GM12865 (cell line): ENCODE measurements at regions not wholly inside any gene's neighbourhood (a gene's known extent, or its start where the extent isn't known, plus 50 kb on each side); places are given as distances from the start of the nearest gene placed in this dataset.
"Not testable (repeated sequence)": the region's sequence is repeated elsewhere in the genome, so short reads cannot be mapped to it uniquely, and the experiment has no call there.

ENCODE experiments used
- DNase-seq: peaks from one replicate; pipeline ENCODE4 v3.0.0; 2010; ENCODE audit warnings: low read depth
- H3K4me3 ChIP-seq: 2 replicates; pipeline ENCODE4 v1.5.1; 2011; ENCODE audit warnings: mild to moderate bottlenecking, low read depth, low read length, control low read depth
- TF ChIP-seq, protein P1 (sequence below): IDR thresholded peaks from 2 replicates; pipeline ENCODE4 v1.5.1; 2011; ENCODE audit warnings: low read length, control low read depth, low read depth, inconsistent platforms; ENCODE audit not compliant: insufficient read depth; ENCODE audit errors: missing control alignments

DNA sequence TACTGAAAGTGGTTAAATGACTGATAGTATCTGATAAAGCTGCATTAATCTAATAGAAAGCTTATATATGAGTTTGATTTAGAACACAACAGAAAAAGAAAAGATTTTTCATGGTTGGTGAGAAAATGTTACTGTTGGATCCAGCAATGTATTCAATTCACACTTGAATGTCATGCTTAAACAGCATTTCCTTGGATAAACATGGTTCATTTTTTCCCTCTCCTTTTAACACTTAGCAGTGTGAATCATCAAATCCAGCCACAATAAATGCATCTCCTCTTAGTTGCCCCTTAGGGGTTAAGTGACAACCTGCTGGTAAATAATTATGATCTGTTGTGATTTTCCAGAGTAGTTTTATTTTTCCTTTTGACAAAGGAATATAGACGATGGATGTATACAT, 74.9 kb upstream of the GRIP1 start:
- no peak overlapping the region for H3K4me3 ChIP-seq
- DNase-seq: no peak
- TF ChIP-seq, protein P1, sequence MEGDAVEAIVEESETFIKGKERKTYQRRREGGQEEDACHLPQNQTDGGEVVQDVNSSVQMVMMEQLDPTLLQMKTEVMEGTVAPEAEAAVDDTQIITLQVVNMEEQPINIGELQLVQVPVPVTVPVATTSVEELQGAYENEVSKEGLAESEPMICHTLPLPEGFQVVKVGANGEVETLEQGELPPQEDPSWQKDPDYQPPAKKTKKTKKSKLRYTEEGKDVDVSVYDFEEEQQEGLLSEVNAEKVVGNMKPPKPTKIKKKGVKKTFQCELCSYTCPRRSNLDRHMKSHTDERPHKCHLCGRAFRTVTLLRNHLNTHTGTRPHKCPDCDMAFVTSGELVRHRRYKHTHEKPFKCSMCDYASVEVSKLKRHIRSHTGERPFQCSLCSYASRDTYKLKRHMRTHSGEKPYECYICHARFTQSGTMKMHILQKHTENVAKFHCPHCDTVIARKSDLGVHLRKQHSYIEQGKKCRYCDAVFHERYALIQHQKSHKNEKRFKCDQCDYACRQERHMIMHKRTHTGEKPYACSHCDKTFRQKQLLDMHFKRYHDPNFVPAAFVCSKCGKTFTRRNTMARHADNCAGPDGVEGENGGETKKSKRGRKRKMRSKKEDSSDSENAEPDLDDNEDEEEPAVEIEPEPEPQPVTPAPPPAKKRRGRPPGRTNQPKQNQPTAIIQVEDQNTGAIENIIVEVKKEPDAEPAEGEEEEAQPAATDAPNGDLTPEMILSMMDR: no peak

DNA sequence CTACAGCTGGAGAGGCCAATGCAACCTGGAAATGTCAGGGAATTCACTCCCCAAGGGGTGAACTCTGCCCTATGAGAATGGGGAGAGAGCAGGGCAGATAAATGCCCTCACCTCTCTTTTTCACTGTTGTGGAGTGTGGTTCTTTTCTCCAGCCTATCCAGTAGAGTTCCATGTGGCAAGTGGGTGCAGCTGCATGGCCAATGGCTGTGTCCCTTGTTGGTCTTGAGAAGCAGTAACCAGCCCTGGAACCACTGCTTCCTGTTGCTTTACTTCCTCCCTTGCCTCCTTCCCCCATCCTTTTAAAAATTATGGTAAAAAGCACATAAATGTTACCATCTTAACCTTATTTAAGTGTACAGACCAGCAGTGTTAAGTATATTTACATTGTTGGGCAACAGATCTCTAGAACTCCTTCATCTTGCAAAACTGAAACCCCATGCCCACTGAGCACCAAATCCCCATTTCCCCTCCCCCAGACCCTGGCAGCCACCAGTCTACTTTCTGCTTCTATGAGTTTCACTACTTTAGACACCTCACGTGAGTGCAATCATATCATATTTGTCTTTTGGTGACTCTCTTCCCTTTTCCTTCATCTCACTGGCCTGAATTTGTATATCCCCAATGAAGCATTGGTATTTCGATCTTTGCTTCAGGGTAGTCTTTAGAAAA, 77.0 kb upstream of the GRIP1 start:
- DNase-seq: peak; percentile 7
- H3K4me3 ChIP-seq: no peak overlapping the region
- TF ChIP-seq, protein P1: no peak

DNA sequence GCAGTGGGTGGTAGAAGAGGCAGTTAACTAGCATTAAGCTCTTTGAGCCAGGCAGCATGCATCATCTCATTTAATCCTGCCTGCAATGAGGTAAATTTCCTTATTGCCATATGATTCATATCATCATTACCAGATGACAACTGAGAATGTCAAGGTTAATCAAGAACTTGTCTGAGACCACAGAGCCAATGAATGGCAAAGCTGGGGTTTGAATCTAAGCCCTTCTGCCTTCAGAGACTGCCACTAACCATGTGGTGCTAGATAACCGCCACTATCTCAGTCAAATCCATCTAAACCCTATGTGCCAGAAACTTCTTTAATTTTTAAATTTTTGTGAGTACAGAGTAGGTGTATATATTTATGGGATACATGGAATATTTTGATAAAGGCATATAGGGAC, 77.8 kb upstream of the GRIP1 start:
- no peak for DNase-seq

DNA sequence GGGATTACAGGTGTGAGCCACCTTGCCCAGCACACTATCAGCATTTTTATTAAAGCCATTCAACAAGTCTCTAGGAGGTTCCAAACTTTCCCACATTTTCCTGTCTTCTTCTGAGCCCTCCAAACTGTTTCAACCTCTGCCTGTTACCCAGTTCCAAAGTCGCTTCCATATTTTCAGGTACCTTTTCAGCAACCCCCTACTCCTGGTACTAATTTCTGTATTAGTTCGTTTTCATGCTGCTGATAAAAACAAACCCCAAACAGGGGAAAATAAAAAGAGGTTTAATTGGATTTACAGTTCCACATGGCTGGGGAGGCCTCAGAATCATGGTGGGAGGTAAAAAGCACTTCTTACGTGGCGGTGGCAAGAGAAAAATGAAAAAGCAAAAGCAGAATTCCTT, 81.2 kb upstream of the GRIP1 start:
- not testable (repeated sequence) for H3K4me3 ChIP-seq, DNase-seq

More for the DNA sequence above, 77.8 kb upstream of the GRIP1 start:
- H3K4me3 ChIP-seq: no peak overlapping the region
- TF ChIP-seq, protein P1: no peak

DNA sequence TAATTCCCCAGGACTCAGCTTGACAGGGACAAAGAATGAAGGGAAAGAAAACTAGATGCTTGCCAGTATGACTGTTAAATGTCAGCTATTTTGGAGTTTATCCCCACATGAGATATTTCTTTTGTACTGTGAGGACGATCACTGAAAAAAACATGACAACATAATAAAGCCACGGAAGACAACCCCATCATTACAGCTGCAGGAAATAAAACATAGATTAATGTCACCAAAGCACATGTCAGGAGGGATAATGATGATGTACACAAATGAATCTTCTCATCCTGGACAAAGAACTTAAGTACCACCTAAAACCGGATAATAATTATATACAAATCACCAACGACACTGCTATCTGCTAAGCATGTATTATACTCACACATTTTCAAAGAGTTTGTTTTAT, 84.6 kb upstream of the GRIP1 start:
- no peak overlapping the region for H3K4me3 ChIP-seq
- no peak for DNase-seq
- TF ChIP-seq, protein P1: no peak

DNA sequence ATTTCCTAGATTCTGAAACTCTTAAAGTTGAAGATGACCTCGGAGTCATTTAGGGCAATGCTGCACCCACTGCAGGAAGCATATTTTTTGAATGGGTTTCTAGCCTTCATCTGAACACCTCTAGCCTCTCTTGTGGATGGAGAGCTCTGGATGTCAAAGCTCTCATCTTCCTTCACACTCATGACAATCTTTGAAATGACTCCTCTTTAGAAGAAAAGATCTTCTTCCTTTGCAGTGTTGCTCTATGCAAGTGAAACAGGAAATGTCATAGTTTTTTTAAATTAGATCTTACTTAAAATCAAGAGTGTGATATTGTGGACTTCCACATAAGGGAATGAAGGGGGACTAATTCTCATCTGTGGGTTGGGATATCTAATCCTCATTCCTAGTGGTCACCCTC, 86.3 kb upstream of the GRIP1 start:
- no peak for DNase-seq
- TF ChIP-seq, protein P1: no peak
- H3K4me3 ChIP-seq: no peak overlapping the region

DNA sequence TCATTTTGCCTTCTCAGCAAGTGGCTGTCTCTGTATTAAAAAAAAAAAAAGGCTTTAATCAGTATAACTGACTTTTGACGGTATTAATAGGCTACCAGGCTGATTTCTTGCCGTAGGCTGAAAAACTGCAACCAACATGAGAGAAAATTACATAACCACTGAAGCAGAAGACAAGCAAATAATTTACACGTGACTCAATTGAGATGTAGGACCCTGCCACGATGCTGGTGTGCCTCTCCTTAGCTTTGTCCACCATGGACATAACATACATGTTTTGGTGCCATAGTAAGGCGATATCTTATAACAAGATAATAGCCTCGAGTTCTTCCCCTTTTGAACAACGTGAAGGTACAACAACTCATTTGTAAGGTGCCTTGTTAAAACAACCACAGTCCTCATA, 88.7 kb upstream of the GRIP1 start:
- H3K4me3 ChIP-seq: no peak overlapping the region
- TF ChIP-seq, protein P1: no peak
- no peak for DNase-seq
